22Rv1 (cell line): ENCODE measurements at regions not wholly inside any gene's neighbourhood (a gene's known extent, or its start where the extent isn't known, plus 50 kb on each side); places are given as distances from the start of the nearest gene placed in this dataset.

Source experiments
- H3K27ac ChIP-seq: fragments of 450-650 bp; 2 replicates; pipeline ENCODE4 v1.5.1; 2017
- CTCF ChIP-seq: fragments of 450-650 bp; IDR thresholded peaks from 2 replicates; pipeline ENCODE4 v1.5.1; 2017; ENCODE audit warnings: mild to moderate bottlenecking
- ZFX ChIP-seq: fragments of 450-650 bp; IDR thresholded peaks from 2 replicates; pipeline ENCODE4 v1.6.1; 2017; ENCODE audit warnings: antibody characterized with exemption, borderline replicate concordance

DNA sequence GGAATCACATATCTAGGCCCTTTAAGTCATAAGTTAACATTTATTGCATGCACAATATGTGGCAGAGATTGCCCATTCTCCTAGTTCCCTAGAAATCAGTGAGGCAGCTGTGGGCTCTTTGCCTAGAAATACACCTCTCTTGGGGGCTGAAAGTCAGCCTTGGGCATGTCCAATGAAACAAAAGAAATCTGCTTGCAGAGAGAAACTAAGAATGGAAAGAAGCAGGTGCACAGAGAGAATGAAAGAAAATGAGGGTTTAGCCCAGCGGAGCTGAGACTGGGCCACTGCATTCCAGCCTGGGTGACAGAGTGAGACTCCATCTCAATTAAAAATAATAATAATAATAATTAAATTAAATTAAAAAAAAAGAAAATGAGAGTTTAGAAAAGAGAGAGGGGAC is 57.3 kb upstream of the DAB2 start:
- H3K27ac ChIP-seq = no peak overlapping the region
- no peak for TF ChIP-seq ZFX
- no peak for TF ChIP-seq CTCF

GRCh38 chr5:39479537-39479936 is 54.8 kb upstream of the DAB2 start:
- TF ChIP-seq ZFX (no peak), CTCF (no peak)
- H3K27ac ChIP-seq = no peak overlapping the region

DNA sequence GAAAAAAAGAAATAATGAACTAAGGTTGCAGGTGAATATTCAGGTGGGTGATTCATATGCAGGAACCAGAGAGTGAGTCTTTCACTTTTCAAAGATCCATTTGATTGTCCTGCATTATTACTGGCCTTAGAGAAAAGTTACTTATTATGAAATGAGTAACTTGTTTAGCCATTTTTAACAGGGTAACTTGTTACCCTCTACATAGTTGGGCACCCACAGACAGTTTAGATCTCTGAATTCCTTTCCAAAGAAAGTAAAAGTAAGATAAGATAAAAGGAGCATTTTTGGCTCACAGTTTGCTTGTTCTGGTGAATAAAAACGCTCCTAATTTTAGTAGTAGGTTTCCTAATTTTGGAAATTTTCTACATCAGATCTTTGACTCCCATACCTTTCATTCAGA is 54.1 kb upstream of the DAB2 start:
- H3K27ac ChIP-seq = no peak overlapping the region
- TF ChIP-seq CTCF = no peak
- TF ChIP-seq ZFX = no peak

GRCh38 chr5:39476843-39477220 is 52.1 kb upstream of the DAB2 start:
- no peak overlapping the region for H3K27ac ChIP-seq
- TF ChIP-seq ZFX (no peak), CTCF (no peak)

DNA sequence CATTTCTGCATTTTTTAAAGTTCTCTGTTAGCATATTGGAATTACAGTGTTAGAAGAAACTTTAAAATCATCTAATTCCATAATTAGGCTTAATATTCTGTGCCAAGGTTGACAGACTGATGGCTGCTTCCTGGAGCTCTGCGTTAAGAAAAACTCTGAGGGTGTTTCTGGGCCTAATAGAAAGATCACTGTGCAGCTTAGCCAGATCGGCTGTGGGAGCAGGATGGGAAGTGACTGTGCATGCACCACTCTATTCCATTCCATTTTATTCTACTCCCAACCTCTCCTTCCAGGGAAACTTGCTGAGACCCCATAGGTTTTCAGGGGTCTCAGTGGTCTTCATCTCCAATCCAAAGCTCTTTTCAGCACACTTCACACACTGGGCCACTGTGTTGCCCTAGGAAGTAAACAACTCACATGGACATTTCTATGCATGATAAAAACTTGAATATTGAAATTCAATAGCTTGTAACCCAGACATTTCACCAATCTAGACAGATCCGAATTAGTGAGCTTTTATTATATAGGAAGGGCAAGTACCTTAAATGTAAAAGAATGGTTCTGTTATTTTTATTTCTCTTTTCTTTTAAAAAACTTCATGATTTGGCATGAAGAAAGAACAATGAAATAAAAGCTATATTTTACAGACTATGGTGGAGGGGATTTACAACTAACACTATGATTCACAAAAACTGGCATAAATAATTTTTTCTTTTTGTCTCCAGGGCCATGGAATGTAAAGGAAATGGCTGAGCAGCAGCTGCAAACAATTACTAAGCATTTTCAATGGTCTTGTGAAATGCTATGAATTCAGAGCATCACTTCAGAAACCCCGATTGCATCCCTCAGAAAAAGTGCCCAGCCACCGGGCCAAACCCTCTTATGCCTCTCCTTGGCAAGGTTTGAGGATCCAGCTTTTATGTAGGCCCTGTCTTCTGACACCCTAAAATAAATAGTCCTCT is 51.4 kb upstream of the DAB2 start:
- no peak overlapping the region for H3K27ac ChIP-seq
- no peak for TF ChIP-seq CTCF

GRCh38 chr5:39475159-39475571 is 50.4 kb upstream of the DAB2 start:
- H3K27ac ChIP-seq = no peak overlapping the region
- TF ChIP-seq CTCF (no peak), ZFX (no peak)
